NCI-H128 (cell line): ENCODE measurements at regions not wholly inside any gene's neighbourhood (a gene's known extent, or its start where the extent isn't known, plus 50 kb on each side); places are given as distances from the start of the nearest gene placed in this dataset.
"Not testable (repeated sequence)": the region's sequence is repeated elsewhere in the genome, so short reads cannot be mapped to it uniquely, and the experiment has no call there.

Source experiments
- DNase-seq: peaks from one replicate; lab custom pipeline; 2025; ENCODE audit not compliant: unreplicated experiment; lab: John Stamatoyannopoulos, UW

- not testable (repeated sequence) for DNase-seq
Measured at GRCh38 chr7:149930374-149931068, 56.8 kb downstream of the ATP6V0E2 start.

- DNase-seq: peak; percentile 52
Measured at GRCh38 chr7:149933776-149934175, 60.0 kb downstream of the ATP6V0E2 start.

GRCh38 chr7:149947346-149947745 lies 73.6 kb downstream of the ATP6V0E2 start:
- not testable (repeated sequence) for DNase-seq

- not testable (repeated sequence) for DNase-seq
Measured at GRCh38 chr7:149948444-149948843, 74.7 kb downstream of the ATP6V0E2 start.

- DNase-seq: not testable (repeated sequence)
Measured at GRCh38 chr7:149949863-149950577, 76.3 kb downstream of the ATP6V0E2 start.

- DNase-seq: not testable (repeated sequence)
Measured at GRCh38 chr7:149950578-149950924, 76.8 kb downstream of the ATP6V0E2 start.

- DNase-seq: not testable (repeated sequence)
Measured at GRCh38 chr7:149951579-149951978, 77.8 kb downstream of the ATP6V0E2 start.

GRCh38 chr7:149958880-149959279 lies 85.1 kb downstream of the ATP6V0E2 start:
- DNase-seq: not testable (repeated sequence)

GRCh38 chr7:149960863-149961262 lies 87.1 kb downstream of the ATP6V0E2 start:
- not testable (repeated sequence) for DNase-seq

GRCh38 chr7:149961878-149962277 lies 88.1 kb downstream of the ATP6V0E2 start:
- not testable (repeated sequence) for DNase-seq

- not testable (repeated sequence) for DNase-seq
Measured at GRCh38 chr7:149962685-149963319, 89.0 kb downstream of the ATP6V0E2 start.

GRCh38 chr7:149963985-149964384 lies 90.2 kb downstream of the ATP6V0E2 start:
- DNase-seq: not testable (repeated sequence)

GRCh38 chr7:149966444-149966843 lies 92.7 kb downstream of the ATP6V0E2 start:
- not testable (repeated sequence) for DNase-seq

- not testable (repeated sequence) for DNase-seq
Measured at GRCh38 chr7:149972977-149973376, 99.2 kb downstream of the ATP6V0E2 start.

- not testable (repeated sequence) for DNase-seq
Measured at GRCh38 chr7:149973681-149974080, 99.9 kb downstream of the ATP6V0E2 start.

- not testable (repeated sequence) for DNase-seq
Measured at GRCh38 chr7:149975608-149976007, 101.8 kb downstream of the ATP6V0E2 start.

GRCh38 chr7:149978537-149978936 lies 104.8 kb downstream of the ATP6V0E2 start:
- DNase-seq: not testable (repeated sequence)

- DNase-seq: not testable (repeated sequence)
Measured at GRCh38 chr7:149978944-149979343, 105.2 kb downstream of the ATP6V0E2 start.

GRCh38 chr7:149982537-149983112 lies 108.9 kb downstream of the ATP6V0E2 start:
- not testable (repeated sequence) for DNase-seq

- DNase-seq: not testable (repeated sequence)
Measured at GRCh38 chr7:149986866-149987265, 113.1 kb downstream of the ATP6V0E2 start.

- not testable (repeated sequence) for DNase-seq
Measured at GRCh38 chr7:149991652-149992302, 118.0 kb downstream of the ATP6V0E2 start.
